Stimulated activated naive B cell treated with anti-CD40 and anti-IgM and Interleukin-4, amounts not matched to agents 10 μg/mL and 1 μg/mL and 100 μg/mL, for 72 hours (primary cell): ENCODE measurements at regions not wholly inside any gene's neighbourhood (a gene's known extent, or its start where the extent isn't known, plus 50 kb on each side); places are given as distances from the start of the nearest gene placed in this dataset.

Experiments used
- ATAC-seq, 2 donors: fragments of 150-1000 bp; cut with Tn5 transposase; replicated peaks; 2 replicates each; pipeline ENCODE4 v1.10.0; 2021; ENCODE audit warnings: moderate library complexity in 1 of 2
- DNase-seq: peaks from one replicate; pipeline ENCODE4 v3.0.0; 2021
- H3K27ac Mint-ChIP-seq: one replicate; pipeline ENCODE4 v1.8.0; 2022; ENCODE audit warnings: mild to moderate bottlenecking, mixed read lengths
- H3K27me3 Mint-ChIP-seq, 2 donors: one replicate each; pipeline ENCODE4 v1.8.0; 2022; ENCODE audit warnings: mixed read lengths in 2 of 2
- H3K36me3 Mint-ChIP-seq, 2 donors: one replicate each; pipeline ENCODE4 v1.8.0; 2022; ENCODE audit warnings: mixed read lengths in 2 of 2, mild to moderate bottlenecking in 1 of 2
- H3K4me1 Mint-ChIP-seq, 2 donors: one replicate each; pipeline ENCODE4 v1.8.0; 2022; ENCODE audit warnings: mixed read lengths in 2 of 2, mild to moderate bottlenecking in 1 of 2
- H3K4me3 Mint-ChIP-seq, 2 donors: one replicate each; pipeline ENCODE4 v1.8.0; 2022; ENCODE audit warnings: mild to moderate bottlenecking in 2 of 2, mixed read lengths in 2 of 2, moderate library complexity in 1 of 2
- H3K9me3 Mint-ChIP-seq, 2 donors: one replicate each; pipeline ENCODE4 v1.8.0; 2022; ENCODE audit warnings: mixed read lengths in 2 of 2, mild to moderate bottlenecking in 1 of 2

DNA sequence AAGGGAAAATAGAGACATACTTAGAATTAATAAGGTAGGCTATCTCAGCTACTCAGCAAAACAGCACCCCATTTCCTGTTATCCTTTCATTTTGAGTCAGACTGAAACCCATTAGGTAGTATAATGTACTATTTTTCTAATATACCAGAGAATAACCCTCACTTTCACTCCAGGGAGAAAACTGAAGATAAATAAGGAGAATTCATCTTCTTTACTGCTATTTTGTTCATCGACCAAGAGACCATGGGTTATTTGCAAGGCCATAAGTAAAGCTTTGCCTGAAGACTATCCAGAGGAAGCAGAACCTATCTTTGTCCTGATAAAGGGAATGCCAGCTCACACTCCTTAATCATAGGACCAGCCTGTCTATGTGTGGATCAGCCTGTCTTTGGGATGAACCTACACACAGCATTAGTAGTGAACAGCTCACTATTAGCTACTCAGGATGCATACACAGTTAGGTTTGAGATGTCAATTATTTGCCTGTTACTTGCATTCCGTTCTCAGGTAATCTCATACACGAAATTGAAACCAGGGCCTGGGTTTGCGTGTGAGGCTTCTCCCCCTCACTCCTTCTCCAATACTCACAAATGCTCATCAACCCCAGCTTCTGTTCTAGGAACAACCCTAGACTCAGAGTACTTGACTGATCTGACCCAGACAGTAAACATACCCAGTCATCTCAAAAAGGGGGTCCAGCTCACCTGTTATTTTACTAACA is 124.4 kb downstream of the DAD1 start:
- Mint-ChIP-seq H3K9me3 (no peaks in the 10 kb centered on the region), H3K27me3 (no peaks in the 10 kb centered on the region), H3K36me3 (no peaks in the 10 kb centered on the region), H3K27ac (peak overlapping the region; percentile 15), H3K4me1 (peaks cover 23 to 49% of the 10 kb centered on the region in 2 donors), H3K4me3 (no peak overlapping the region)
- ATAC-seq (peak; percentile 51 to 64), DNase-seq (no peak)

DNA sequence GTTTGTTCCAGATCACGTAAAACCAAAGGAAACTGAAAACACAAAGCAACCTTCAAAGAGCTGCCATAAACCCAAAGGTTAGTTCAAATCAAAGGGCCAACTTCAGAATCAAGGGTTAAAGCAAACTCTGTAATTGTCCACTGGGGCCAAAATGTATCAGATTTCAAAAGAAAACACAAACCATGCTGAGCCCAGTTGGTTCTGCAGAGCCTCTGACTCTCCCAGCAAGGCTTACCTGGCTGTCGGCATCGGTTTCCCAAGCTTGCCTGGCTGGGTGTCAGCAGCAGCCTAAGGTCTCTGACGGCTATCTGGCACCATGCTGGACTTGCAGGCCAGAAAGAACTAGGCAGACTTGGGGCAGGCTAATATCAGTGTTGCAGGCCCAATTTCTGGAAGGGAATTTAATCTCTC is 125.3 kb downstream of the DAD1 start:
- DNase-seq (no peak), ATAC-seq (no peak)
- peaks cover 18 to 43% of the 10 kb centered on the region in 2 donors for H3K4me1 Mint-ChIP-seq
- no peaks in the 10 kb centered on the region for H3K9me3 Mint-ChIP-seq
- no peaks in the 10 kb centered on the region for H3K27me3 Mint-ChIP-seq
- no peak overlapping the region for H3K27ac Mint-ChIP-seq
- no peak overlapping the region for H3K4me3 Mint-ChIP-seq
- no peaks in the 10 kb centered on the region for H3K36me3 Mint-ChIP-seq

DNA sequence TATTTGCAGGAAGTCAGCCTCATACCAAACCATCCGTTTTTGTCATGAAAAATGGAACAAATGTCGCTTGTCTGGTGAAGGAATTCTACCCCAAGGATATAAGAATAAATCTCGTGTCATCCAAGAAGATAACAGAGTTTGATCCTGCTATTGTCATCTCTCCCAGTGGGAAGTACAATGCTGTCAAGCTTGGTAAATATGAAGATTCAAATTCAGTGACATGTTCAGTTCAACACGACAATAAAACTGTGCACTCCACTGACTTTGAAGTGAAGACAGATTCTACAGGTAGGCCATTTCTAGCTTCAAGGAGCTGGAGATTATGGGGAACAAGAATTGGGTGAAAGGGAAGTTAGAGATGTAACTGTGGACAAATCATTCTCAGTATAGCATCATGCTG is 126.1 kb downstream of the DAD1 start:
- no peaks in the 10 kb centered on the region for H3K9me3 Mint-ChIP-seq
- no peaks in the 10 kb centered on the region for H3K27me3 Mint-ChIP-seq
- no peak overlapping the region for H3K4me3 Mint-ChIP-seq
- no peak for ATAC-seq
- no peak for DNase-seq
- H3K27ac Mint-ChIP-seq: no peak overlapping the region
- peaks cover 24 to 48% of the 10 kb centered on the region in 2 donors for H3K4me1 Mint-ChIP-seq
- no peaks in the 10 kb centered on the region for H3K36me3 Mint-ChIP-seq

DNA sequence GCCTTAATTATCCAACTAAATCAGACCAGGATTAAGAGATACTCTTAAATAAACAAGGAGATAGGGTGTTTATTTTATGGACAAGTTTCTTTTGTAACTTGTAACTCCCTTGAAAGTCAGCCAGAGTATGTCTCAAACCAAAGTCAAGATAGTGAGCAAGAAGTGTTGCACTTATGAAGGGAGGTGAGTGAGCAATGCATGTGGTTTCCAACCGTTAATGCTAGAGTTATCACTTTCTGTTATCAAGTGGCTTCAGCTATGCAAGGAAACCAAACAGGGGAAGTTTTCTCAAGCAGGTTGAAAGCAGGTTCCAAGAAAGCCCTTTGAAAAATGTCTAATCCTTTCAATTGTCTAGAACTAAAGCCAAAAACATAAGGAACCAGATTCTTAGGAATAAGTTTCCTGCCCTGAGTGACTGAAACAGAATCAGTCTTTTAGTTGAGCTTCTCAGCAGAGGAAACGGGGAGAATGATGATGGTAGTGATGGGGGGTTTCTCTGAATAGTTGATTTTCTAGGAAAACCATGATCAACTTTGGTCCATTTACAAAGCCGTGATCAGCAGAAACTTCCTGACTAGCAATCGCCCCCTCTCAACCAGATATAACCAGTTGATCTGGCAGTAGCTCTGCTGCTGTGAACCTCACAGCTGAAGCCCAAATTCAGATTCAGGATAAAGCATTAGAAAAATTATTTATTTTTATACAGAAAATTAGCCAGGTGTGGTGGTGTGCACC is 128.4 kb downstream of the DAD1 start:
- ATAC-seq: peak; percentile 70 to 79
- Mint-ChIP-seq H3K9me3 (no peaks in the 10 kb centered on the region), H3K4me1 (peaks cover 24 to 41% of the 10 kb centered on the region in 2 donors), H3K27ac (no peak overlapping the region), H3K27me3 (no peaks in the 10 kb centered on the region), H3K36me3 (no peaks in the 10 kb centered on the region), H3K4me3 (no peak overlapping the region)
- no peak for DNase-seq

DNA sequence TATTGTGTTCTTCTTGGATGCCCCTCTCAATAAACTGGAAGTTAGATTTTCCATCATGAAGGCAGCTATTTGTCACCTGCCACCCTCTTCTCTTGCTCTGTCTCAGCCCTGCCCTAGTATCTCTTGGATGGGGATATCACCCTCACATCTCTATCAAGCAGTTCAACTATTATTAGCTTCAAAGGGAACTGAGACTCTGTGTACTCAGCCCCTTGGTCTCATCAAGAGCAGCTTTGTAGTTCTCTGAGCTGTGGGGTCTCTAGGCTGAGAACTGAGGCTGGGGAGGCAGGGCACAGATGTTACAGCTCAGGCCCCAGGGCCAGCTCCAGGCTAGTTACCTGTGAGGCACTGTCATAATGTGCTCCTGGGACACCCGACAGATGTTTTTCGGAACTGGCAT is 130.3 kb downstream of the DAD1 start:
- H3K36me3 Mint-ChIP-seq: no peaks in the 10 kb centered on the region
- no peak overlapping the region for H3K27ac Mint-ChIP-seq
- peaks cover 11 to 32% of the 10 kb centered on the region in 2 donors for H3K4me1 Mint-ChIP-seq
- peak; percentile 73 to 86 for ATAC-seq
- no peak for DNase-seq
- no peak overlapping the region for H3K4me3 Mint-ChIP-seq
- H3K9me3 Mint-ChIP-seq: no peaks in the 10 kb centered on the region
- H3K27me3 Mint-ChIP-seq: peaks cover 3 to 4% of the 10 kb centered on the region in 2 donors

DNA sequence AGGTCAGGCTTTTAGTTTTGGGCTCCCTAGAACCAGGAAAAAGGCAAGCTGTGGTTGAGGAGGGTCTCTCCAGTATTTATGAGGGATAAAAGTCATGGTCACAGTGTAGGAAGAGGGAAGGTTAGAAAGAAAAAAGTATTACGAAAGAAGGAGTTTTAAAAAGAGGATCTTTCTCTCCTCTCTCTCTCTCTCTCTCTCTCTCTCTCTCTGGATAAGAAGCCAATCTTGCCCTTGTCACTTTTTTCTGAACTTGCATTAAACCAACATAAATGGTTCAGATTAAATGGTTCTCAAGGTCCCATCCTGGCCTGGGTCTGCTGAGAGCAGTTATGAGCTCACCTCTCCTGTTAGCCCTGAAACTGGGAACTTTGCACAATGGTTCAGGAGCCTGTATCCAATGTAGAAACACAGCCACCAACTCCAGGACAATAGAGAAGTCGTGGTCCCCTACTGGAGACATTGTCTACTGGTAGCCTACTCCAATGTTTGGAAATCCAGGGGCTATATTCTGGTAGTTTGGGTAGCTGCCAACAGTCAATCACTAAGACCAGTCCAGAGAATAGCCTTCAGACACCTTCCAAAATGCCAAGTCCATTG is 131.9 kb downstream of the DAD1 start:
- peaks cover 4 to 20% of the 10 kb centered on the region in 2 donors for H3K27me3 Mint-ChIP-seq
- no peaks in the 10 kb centered on the region for H3K9me3 Mint-ChIP-seq
- H3K4me1 Mint-ChIP-seq: peaks cover 14 to 30% of the 10 kb centered on the region in 2 donors
- ATAC-seq: no peak
- no peak overlapping the region for H3K27ac Mint-ChIP-seq
- no peak overlapping the region for H3K4me3 Mint-ChIP-seq
- no peak for DNase-seq
- H3K36me3 Mint-ChIP-seq: no peaks in the 10 kb centered on the region

DNA sequence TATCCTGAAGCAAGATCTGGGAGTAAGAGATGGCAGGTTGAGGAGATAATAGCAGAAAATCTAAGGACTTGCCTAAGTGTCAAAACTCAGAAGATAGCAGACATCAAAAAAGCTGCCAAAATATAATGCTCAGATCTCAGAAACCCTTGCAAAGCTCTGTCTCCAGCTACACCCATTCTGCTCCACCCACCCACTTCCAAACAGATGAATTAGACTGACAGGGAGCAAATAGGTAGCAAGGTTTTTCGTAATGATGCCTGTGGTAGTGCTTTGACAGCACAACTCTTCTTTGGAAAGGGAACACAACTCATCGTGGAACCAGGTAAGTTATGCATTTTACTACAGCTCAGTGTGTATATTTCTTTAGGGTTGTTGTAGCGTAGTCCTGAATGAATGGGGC is 132.6 kb downstream of the DAD1 start:
- H3K4me3 Mint-ChIP-seq: no peak overlapping the region
- peaks cover 4 to 22% of the 10 kb centered on the region in 2 donors for H3K27me3 Mint-ChIP-seq
- ATAC-seq: no peak
- DNase-seq: no peak
- peaks cover 14 to 30% of the 10 kb centered on the region in 2 donors for H3K4me1 Mint-ChIP-seq
- H3K9me3 Mint-ChIP-seq: no peaks in the 10 kb centered on the region
- H3K36me3 Mint-ChIP-seq: no peaks in the 10 kb centered on the region
- H3K27ac Mint-ChIP-seq: no peak overlapping the region

DNA sequence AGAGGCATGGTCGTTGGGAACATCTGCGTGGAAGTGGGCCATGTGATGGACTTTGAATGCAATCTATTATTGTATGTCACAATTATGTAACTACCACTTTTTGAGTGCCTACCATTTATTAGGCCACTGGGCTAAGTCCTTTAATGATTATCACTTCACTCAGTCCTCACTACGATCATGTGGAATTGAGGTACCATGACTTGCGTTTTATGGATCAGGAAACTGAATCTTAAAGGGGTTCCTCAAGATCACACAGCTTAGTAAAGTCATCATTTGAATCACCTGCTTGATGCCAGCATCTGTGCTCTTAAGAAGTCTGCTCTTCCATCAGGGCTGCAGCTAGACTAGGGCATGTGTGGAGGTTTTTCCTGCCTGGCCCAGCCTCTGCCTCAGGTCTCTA is 136.7 kb downstream of the DAD1 start:
- H3K27me3 Mint-ChIP-seq: peaks cover 4 to 26% of the 10 kb centered on the region in 2 donors
- H3K4me3 Mint-ChIP-seq: no peak overlapping the region
- H3K36me3 Mint-ChIP-seq: no peaks in the 10 kb centered on the region
- H3K4me1 Mint-ChIP-seq: peaks cover 23 to 35% of the 10 kb centered on the region in 2 donors
- H3K27ac Mint-ChIP-seq: no peak overlapping the region
- no peaks in the 10 kb centered on the region for H3K9me3 Mint-ChIP-seq
- ATAC-seq (no peak), DNase-seq (no peak)

DNA sequence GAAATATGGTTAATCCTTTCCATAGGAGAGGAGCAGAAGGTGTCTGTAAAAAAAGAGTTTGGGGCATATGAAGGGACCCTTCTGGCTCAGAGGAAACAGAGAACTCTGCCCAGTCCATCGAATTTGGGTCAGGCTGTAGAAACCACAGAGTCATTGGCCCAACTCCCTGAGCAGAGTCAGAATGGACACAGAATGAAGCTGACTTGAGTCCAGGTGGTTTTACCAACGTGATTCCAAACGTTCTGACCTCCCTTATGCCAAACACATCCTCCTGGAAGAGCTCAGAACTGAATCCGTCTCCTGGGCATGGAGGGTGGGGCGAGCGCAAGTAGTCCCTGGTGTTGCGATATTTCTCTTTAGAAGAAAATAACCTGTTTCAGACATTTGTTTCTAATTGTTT is 138.8 kb downstream of the DAD1 start:
- Mint-ChIP-seq H3K27ac (no peak overlapping the region), H3K4me1 (peaks cover 23 to 36% of the 10 kb centered on the region in 2 donors), H3K4me3 (no peak overlapping the region), H3K36me3 (no peaks in the 10 kb centered on the region), H3K9me3 (no peaks in the 10 kb centered on the region), H3K27me3 (peaks cover 4 to 26% of the 10 kb centered on the region in 2 donors)
- DNase-seq (no peak), ATAC-seq (no peak)

DNA sequence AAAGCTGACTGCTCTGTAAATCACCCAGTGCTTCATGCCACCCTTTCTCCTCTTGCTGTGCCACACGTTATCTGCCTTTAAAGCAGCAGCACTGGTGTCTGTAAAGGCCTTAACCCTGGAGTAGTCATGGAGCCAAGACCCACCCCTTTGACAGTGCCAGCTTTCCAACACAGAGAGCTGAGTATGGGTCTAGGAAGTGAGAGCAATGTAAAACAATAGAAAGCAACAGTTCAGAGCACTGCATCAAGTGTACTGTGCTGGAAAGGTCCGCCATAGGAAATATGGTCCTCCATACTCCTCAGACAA is 139.5 kb downstream of the DAD1 start:
- H3K9me3 Mint-ChIP-seq: no peaks in the 10 kb centered on the region
- H3K4me1 Mint-ChIP-seq: peaks cover 23 to 33% of the 10 kb centered on the region in 2 donors
- DNase-seq (no peak), ATAC-seq (no peak)
- H3K4me3 Mint-ChIP-seq: no peak overlapping the region
- H3K27me3 Mint-ChIP-seq: peaks cover 7 to 26% of the 10 kb centered on the region in 2 donors
- H3K36me3 Mint-ChIP-seq: no peaks in the 10 kb centered on the region
- H3K27ac Mint-ChIP-seq: peak overlapping the region; percentile 80

DNA sequence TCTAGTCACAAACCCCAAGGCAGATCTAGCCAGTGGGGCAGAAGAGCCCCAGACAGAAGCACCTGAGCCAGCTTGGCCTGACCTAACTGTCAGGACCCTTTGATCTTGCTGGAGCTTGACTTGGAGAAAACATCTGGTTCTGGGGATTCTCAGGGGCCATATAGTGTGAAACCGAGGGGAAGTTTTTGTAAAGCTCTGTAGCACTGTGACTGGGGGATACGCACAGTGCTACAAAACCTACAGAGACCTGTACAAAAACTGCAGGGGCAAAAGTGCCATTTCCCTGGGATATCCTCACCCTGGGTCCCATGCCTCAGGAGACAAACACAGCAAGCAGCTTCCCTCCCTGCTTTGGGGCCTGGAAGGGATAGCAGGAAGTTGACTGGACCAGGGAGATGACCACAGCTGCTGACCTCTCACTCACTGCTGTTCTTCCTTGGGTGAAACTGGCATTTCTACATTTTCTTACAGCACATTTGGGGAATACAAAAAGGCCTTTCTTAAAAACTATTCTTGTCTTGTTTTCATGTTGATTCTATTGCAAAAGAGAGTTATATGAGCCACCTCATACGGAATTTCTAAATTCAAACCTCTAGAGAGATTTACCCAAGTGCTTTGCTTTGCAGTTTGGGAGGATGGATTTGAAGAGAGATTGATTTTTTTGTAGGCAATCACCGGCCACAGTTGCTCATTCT is 140.0 kb downstream of the DAD1 start:
- Mint-ChIP-seq H3K4me3 (peak overlapping the region in 1 of 2 donors; percentile 65), H3K4me1 (peaks cover 23 to 29% of the 10 kb centered on the region in 2 donors), H3K36me3 (no peaks in the 10 kb centered on the region), H3K27me3 (peaks cover 7 to 25% of the 10 kb centered on the region in 2 donors), H3K27ac (peak overlapping the region; percentile 93), H3K9me3 (no peaks in the 10 kb centered on the region)
- DNase-seq: no peak
- peak; percentile 70 to 80 for ATAC-seq

DNA sequence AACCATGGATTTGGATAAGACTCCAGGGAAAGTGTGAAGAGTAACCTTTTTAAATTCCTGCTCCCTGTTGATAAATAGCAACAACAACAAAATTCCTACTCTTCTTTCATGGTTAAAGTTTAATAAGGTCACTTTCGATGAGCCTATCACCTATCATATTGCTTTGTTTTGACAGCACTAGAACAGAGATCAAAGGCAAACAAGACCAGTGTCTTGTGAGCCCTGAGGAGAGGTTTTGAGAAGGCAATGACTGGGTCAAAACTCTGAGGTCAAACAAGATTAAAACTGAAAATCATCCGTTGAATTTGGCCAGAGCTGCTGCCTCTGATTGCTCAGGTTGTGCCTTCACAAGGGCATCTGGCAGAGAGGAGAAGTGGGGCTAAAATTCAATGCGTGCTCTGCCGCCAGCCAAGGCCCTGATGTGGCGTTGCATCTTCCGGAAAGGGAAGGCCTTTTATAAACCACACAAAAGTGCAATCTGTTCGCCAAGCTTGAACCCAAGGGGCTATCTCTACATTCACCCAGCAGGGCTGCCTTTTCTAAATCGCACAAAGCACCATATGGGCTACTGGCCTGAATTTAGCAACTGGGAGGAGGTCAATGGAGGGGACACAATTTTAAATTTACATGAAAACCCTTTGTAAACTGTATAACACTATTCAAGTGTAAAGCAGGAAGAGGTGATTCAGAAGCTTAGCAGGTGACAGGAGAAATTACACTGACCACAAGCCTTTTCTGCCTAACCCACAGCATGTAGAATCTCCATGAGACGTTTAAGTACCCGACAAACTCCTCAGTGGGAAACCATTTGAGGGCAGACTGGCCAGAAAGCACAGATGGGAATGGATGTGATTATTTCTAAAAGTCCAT is 140.8 kb downstream of the DAD1 start:
- no peak for DNase-seq

DNA sequence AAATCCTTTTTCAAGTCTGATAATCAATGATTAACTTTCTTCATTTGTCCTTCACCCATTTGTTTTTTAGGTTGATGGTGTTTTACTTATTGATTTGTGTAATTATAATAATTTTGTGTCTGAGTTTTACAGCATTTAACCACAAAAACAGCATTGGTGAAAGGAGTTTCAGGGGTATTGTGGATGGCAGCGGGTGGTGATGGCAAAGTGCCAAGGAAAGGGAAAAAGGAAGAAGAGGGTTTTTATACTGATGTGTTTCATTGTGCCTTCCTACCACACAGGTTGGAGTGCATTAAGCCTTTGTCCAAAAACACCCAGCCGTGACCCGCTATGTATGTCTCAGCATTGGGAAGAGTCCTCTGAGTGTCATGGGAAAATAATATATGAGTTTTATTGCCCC is 150.3 kb downstream of the DAD1 start:
- no peak for DNase-seq
- H3K27me3 Mint-ChIP-seq: peaks cover 0 to 6% of the 10 kb centered on the region in 2 donors
- H3K36me3 Mint-ChIP-seq: no peaks in the 10 kb centered on the region
- peaks cover 10% of the 10 kb centered on the region in 2 donors for H3K4me1 Mint-ChIP-seq
- no peaks in the 10 kb centered on the region for H3K9me3 Mint-ChIP-seq
- no peak overlapping the region for H3K27ac Mint-ChIP-seq
- no peak for ATAC-seq
- H3K4me3 Mint-ChIP-seq: no peak overlapping the region

More for the DNA sequence above, 140.8 kb downstream of the DAD1 start:
- Mint-ChIP-seq H3K36me3 (no peaks in the 10 kb centered on the region), H3K4me3 (peak overlapping the region; percentile 41 to 65), H3K9me3 (no peaks in the 10 kb centered on the region), H3K4me1 (peaks cover 23 to 26% of the 10 kb centered on the region in 2 donors), H3K27ac (peak overlapping the region; percentile 93), H3K27me3 (peaks cover 3 to 17% of the 10 kb centered on the region in 2 donors)
- ATAC-seq: peak; percentile 81 to 84
